BE2C (cell line): ENCODE measurements at regions not wholly inside any gene's neighbourhood (a gene's known extent, or its start where the extent isn't known, plus 50 kb on each side); places are given as distances from the start of the nearest gene placed in this dataset.

ENCODE experiments used
- DNase-seq: peaks from one replicate; pipeline ENCODE4 v3.0.0-alpha.2; 2020
- H3K27me3 ChIP-seq: fragments of 250-450 bp; sonication (Bioruptor Pico); 2 replicates; pipeline ENCODE4 v1.5.1; 2020; ENCODE audit warnings: mild to moderate bottlenecking
- H3K36me3 ChIP-seq: fragments of 250-450 bp; sonication (Bioruptor Pico); 2 replicates; pipeline ENCODE4 v1.5.1; 2020; ENCODE audit warnings: mild to moderate bottlenecking
- H3K4me1 ChIP-seq: fragments of 250-450 bp; sonication (Bioruptor Pico); 2 replicates; pipeline ENCODE4 v1.5.1; 2020
- H3K4me3 ChIP-seq: 2 replicates; pipeline ENCODE4 v1.5.1; 2011; ENCODE audit warnings: low read depth, low read length
- H3K9me3 ChIP-seq: fragments of 250-450 bp; sonication (Bioruptor Pico); 2 replicates; pipeline ENCODE4 v1.5.1; 2020
- TF ChIP-seq, protein P1 (sequence below): IDR thresholded peaks from 2 replicates; pipeline ENCODE4 v1.5.1; 2012; ENCODE audit warnings: mild to moderate bottlenecking, low read depth, low read length

DNA sequence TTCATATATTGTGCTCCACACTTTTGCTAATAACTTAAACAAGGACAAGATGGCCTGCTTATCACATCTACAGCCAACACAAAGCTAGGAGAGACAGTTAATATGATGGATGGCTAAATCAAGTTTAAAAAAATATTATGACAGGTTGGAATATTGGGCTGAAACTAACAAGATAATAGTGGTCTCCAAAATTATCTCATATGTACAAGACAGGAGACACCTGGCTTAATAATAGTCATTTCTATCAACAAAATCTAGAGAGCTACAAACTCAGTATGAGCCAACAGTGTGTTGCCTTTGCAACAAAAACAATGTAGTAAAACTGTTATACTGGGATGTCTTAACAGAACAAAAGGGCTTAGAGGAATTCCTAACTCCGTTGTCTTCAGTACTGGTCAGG lies 317.1 kb upstream of the COL8A1 start:
- Histone ChIP-seq H3K4me3 (no peak overlapping the region), H3K9me3 (no peaks in the 10 kb centered on the region), H3K4me1 (no peaks in the 10 kb centered on the region), H3K36me3 (no peaks in the 10 kb centered on the region), H3K27me3 (no peaks in the 10 kb centered on the region)
- TF ChIP-seq, protein P1, sequence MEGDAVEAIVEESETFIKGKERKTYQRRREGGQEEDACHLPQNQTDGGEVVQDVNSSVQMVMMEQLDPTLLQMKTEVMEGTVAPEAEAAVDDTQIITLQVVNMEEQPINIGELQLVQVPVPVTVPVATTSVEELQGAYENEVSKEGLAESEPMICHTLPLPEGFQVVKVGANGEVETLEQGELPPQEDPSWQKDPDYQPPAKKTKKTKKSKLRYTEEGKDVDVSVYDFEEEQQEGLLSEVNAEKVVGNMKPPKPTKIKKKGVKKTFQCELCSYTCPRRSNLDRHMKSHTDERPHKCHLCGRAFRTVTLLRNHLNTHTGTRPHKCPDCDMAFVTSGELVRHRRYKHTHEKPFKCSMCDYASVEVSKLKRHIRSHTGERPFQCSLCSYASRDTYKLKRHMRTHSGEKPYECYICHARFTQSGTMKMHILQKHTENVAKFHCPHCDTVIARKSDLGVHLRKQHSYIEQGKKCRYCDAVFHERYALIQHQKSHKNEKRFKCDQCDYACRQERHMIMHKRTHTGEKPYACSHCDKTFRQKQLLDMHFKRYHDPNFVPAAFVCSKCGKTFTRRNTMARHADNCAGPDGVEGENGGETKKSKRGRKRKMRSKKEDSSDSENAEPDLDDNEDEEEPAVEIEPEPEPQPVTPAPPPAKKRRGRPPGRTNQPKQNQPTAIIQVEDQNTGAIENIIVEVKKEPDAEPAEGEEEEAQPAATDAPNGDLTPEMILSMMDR, result no peak
- no peak for DNase-seq

DNA sequence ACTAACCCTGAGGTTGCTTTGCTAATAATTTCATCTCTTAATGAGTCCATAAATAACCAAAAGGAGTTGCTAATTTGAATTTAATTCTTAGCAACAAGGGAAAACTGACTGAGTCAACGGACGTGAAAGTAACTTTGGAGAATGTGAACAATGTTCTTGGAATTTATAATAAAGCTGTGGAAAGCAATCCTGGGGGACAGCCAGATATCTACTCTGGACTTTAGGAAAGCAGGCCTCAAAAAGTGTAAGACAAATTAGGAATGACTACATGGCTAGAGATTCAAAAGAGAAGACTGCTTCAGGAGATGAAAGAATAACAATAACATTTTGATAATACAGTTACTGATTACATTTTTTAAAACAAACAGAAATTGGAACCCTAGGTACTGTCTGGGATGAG lies 318.4 kb upstream of the COL8A1 start:
- Histone ChIP-seq H3K9me3 (no peaks in the 10 kb centered on the region), H3K4me3 (no peak overlapping the region), H3K27me3 (no peaks in the 10 kb centered on the region), H3K36me3 (no peaks in the 10 kb centered on the region), H3K4me1 (no peaks in the 10 kb centered on the region)
- TF ChIP-seq, protein P1, result no peak
- DNase-seq, result no peak

DNA sequence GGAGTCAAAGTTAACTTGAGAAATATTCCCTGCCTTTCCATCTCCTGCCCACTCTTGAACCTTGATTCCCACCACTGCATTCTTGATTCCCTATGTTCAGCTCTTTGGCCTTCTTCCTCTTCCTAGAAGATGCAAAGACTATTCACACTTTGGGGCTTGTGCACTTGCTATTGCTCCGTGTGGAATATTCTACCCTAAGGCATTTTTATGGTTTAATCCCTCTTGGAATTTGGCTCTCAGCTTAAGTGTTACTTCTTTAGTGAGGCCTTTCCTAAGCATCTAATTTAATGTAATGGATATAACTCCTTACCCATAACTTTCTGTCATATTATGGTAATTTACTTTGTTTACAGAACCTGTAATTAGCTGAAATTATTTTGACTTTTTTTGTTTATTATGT lies 318.9 kb upstream of the COL8A1 start:
- TF ChIP-seq, protein P1, result no peak
- H3K36me3 ChIP-seq, result no peaks in the 10 kb centered on the region
- no peaks in the 10 kb centered on the region for H3K9me3 ChIP-seq
- no peak for DNase-seq
- no peak overlapping the region for H3K4me3 ChIP-seq
- no peaks in the 10 kb centered on the region for H3K4me1 ChIP-seq
- H3K27me3 ChIP-seq, result no peaks in the 10 kb centered on the region

DNA sequence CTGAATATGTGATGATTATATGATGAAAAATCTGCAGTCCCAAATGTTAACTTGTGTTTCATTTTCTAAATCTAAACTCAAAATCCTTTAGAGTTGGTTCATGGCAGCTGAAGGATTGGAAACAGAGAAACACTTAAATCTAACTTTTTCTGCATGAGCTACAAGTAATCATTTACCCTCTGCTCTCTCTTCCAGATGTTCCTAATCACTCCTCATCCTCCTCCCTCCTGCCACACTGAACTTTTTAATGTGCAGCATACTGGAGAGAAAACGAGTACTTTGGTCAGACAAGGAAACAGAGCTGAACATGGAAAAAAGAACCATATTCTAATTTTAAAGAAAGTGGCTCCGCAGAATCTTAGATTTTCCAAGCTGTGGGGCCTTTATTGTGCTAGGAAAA lies 321.2 kb upstream of the COL8A1 start:
- no peaks in the 10 kb centered on the region for H3K4me1 ChIP-seq
- TF ChIP-seq, protein P1, result no peak
- no peak overlapping the region for H3K4me3 ChIP-seq
- DNase-seq, result no peak
- no peaks in the 10 kb centered on the region for H3K36me3 ChIP-seq
- H3K27me3 ChIP-seq, result no peaks in the 10 kb centered on the region
- no peaks in the 10 kb centered on the region; the same call in 1 of the 2 replicates for H3K9me3 ChIP-seq

DNA sequence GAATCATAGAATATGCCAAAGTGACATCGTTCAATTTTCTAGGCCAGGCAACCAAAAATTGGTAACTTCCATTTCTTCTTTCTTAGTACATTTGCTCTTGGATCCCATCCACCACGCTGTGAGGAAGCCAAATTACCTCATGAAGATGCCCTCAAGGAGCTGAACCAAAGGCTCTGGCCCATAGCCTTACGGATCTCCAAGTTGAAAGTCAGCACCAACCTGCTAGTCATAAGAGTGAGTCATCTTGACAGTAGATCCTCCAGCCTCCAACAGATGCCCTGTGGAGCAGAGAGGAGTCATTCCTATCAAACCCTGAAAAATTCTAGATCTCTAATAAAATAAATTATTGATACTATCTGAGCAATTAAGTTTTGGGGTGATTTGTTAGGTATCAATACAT lies 322.5 kb upstream of the COL8A1 start:
- no peaks in the 10 kb centered on the region; the same call in 1 of the 2 replicates for H3K9me3 ChIP-seq
- no peak for DNase-seq
- H3K4me1 ChIP-seq, result no peaks in the 10 kb centered on the region
- no peaks in the 10 kb centered on the region for H3K36me3 ChIP-seq
- TF ChIP-seq, protein P1, result no peak
- H3K4me3 ChIP-seq, result no peak overlapping the region
- no peaks in the 10 kb centered on the region for H3K27me3 ChIP-seq

DNA sequence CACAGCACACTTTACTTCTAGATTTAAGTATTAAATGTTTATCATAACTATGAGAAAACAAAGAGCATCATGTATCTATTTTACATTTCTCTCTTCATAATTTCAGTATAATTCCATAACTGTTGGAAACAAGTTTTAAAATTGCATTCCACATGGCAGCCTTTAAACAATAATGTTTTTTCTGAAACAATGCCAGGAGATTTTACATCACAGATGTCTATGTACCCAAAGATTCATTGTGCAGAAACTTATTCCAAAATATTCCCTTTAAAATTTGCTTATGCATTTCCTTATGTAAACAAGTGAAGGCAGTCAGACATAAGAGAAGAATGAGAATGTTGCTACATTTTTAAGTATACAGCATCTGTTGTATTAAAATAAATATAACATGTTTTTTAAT lies 324.9 kb upstream of the COL8A1 start:
- TF ChIP-seq, protein P1, result no peak
- Histone ChIP-seq H3K4me1 (no peaks in the 10 kb centered on the region), H3K4me3 (no peak overlapping the region), H3K36me3 (no peaks in the 10 kb centered on the region), H3K9me3 (no peaks in the 10 kb centered on the region; the same call in 1 of the 2 replicates), H3K27me3 (no peaks in the 10 kb centered on the region)
- no peak for DNase-seq
